ENCODE measurements at regions not wholly inside any gene's neighbourhood (a gene's known extent, or its start where the extent isn't known, plus 50 kb on each side); places are given as distances from the start of the nearest gene placed in this dataset.

GRCh38 chr5:82754036-82754746 is 323.0 kb downstream of the TMEM167A start:
- Histone ChIP-seq H3K9me3 (no peaks in the 10 kb centered on the region), H3K4me3 (no peak overlapping the region), H3K27ac (no peak overlapping the region), H3K4me1 (no peaks in the 10 kb centered on the region), H3K4me2 (no peak overlapping the region)
- peak; percentile 23 for FAIRE-seq
- ChIA-PET CTCF (no interaction called here), POLR2A (no interaction called here)
- DNase-seq (ENCODE audit: low read depth in 1 of 2, low spot score in 1 of 2), result no peak
- no peak for ATAC-seq
- WGBS (ENCODE audit: missing lambda C conversion rate), result 15% methylated on average over 3 of the region's 3 CpGs
- no peak for TF ChIP-seq EP300 (IDR thresholded peaks at IDR 0.05)
- TF ChIP-seq SMC3 (IDR thresholded peaks at IDR 0.05), result no peak
- TF ChIP-seq TP53 (CRISPR knock-in tag; IDR thresholded peaks at IDR 0.05), result no peak
- TF ChIP-seq HEYL (CRISPR knock-in tag; IDR thresholded peaks at IDR 0.05), result no peak

- FAIRE-seq, result no peak
- Histone ChIP-seq H3K4me2 (no peak overlapping the region), H3K9me3 (no peaks in the 10 kb centered on the region), H3K27ac (no peak overlapping the region), H3K4me1 (no peaks in the 10 kb centered on the region), H3K4me3 (no peak overlapping the region)
- DNase-seq (ENCODE audit: low read depth in 1 of 2, low spot score in 1 of 2), result no peak
- WGBS (ENCODE audit: missing lambda C conversion rate), result 70% methylated on average over 1 of the region's 1 CpG
- POLR2A ChIA-PET, result no interaction called here
- CTCF ChIA-PET, result no interaction called here
- ATAC-seq, result no peak
- no peak for TF ChIP-seq MAX (IDR thresholded peaks at IDR 0.05)
- TF ChIP-seq ESRRA (IDR thresholded peaks at IDR 0.05; ENCODE audit: borderline replicate concordance, low read length), result no peak
- no peak for TF ChIP-seq KDM5A (IDR thresholded peaks at IDR 0.05)
- TF ChIP-seq BCL3 (IDR thresholded peaks at IDR 0.05), result no peak
- TF ChIP-seq MAFK (IDR thresholded peaks at IDR 0.05; ENCODE audit: partially characterized antibody), result no peak
- TF ChIP-seq HOXA7 (CRISPR knock-in tag; IDR thresholded peaks at IDR 0.05), result no peak
- no peak for TF ChIP-seq PBX3 (IDR thresholded peaks at IDR 0.05)
- no peak for TF ChIP-seq GATA3 (IDR thresholded peaks at IDR 0.05; ENCODE audit: borderline replicate concordance)
- no peak for TF ChIP-seq FOSL2 (IDR thresholded peaks at IDR 0.05)
- no peak for TF ChIP-seq FOSL2 (CRISPR knock-in tag; IDR thresholded peaks at IDR 0.05)
- TF ChIP-seq ZNF302 (CRISPR knock-in tag; IDR thresholded peaks at IDR 0.05), result no peak
- TF ChIP-seq POLR2AphosphoS2 (conservative IDR thresholded peaks at IDR 0.05; ENCODE audit: low read length), result no peak
- TF ChIP-seq NR3C1 (IDR thresholded peaks at IDR 0.05), result no peak
- TF ChIP-seq ZSCAN20 (CRISPR knock-in tag; IDR thresholded peaks at IDR 0.05), result no peak
- TF ChIP-seq SREBF2 (IDR thresholded peaks at IDR 0.05), result no peak
- no peak for TF ChIP-seq CEBPB (IDR thresholded peaks at IDR 0.05)
- TF ChIP-seq POLR2A (IDR thresholded peaks at IDR 0.05; ENCODE audit: low read length), result no peak
- no peak for TF ChIP-seq HOXB5 (CRISPR knock-in tag; IDR thresholded peaks at IDR 0.05)
- no peak for TF ChIP-seq ATOH8 (CRISPR knock-in tag; IDR thresholded peaks at IDR 0.05; ENCODE audit: low read depth)
- no peak for TF ChIP-seq EP300 (IDR thresholded peaks at IDR 0.05)
These were observed 323.8 kb downstream of the TMEM167A start for GRCh38 chr5:82753374-82753773.

- CTCF ChIA-PET, result interaction anchor here (0.6 kb wide), 1 partner anchor 103 kb away, joined by 3 read pairs; no protein-coding TSS in a partner anchor
These were observed 327.8 kb downstream of the TMEM167A start for GRCh38 chr5:82749461-82749820.

More at GRCh38 chr5:82749461-82749820, 327.8 kb downstream of the TMEM167A start:
- H3K4me2 ChIP-seq, result no peak overlapping the region
- no peaks in the 10 kb centered on the region for H3K9me3 ChIP-seq
- no peak for FAIRE-seq
- POLR2A ChIA-PET, result no interaction called here
- DNase-seq (ENCODE audit: low read depth in 1 of 2, low spot score in 1 of 2), result no peak
- TF ChIP-seq PHF8 (IDR thresholded peaks at IDR 0.05; ENCODE audit: borderline replicate concordance, low read depth) (no peak), HOXB5 (CRISPR knock-in tag; IDR thresholded peaks at IDR 0.05) (no peak), KDM5A (IDR thresholded peaks at IDR 0.05) (no peak), SMC3 (IDR thresholded peaks at IDR 0.05) (no peak), JUN (IDR thresholded peaks at IDR 0.05) (no peak), RFX5 (IDR thresholded peaks at IDR 0.05) (no peak), GATA3 (IDR thresholded peaks at IDR 0.05; ENCODE audit: borderline replicate concordance) (no peak), REST (IDR thresholded peaks at IDR 0.05) (no peak), POLR2A (IDR thresholded peaks at IDR 0.05; ENCODE audit: low read length) (no peak), CHD4 (IDR thresholded peaks at IDR 0.05; ENCODE audit: borderline replicate concordance) (no peak), TFCP2L1 (CRISPR knock-in tag; IDR thresholded peaks at IDR 0.05) (no peak), RARB (CRISPR knock-in tag; IDR thresholded peaks at IDR 0.05) (no peak)
- ATAC-seq, result no peak
- no peaks in the 10 kb centered on the region for H3K4me1 ChIP-seq
- 39% methylated on average over 5 of the region's 5 CpGs for WGBS (ENCODE audit: missing lambda C conversion rate)
- H3K4me3 ChIP-seq, result no peak overlapping the region
- H3K27ac ChIP-seq, result no peak overlapping the region
